ENCODE measurements at regions not wholly inside any gene's neighbourhood (a gene's known extent, or its start where the extent isn't known, plus 50 kb on each side); places are given as distances from the start of the nearest gene placed in this dataset.

- no peak for TF ChIP-seq CTCF (IDR thresholded peaks at IDR 0.05)
- DNase-seq (ENCODE audit: low spot score), result no peak
- Histone ChIP-seq H3K4me3 (no peak overlapping the region), H3K27ac (no peak overlapping the region)
These were observed 58.4 kb downstream of the HMHB1 start for GRCh38 chr5:143870362-143870761.

GRCh38 chr5:143870871-143871632 is 59.1 kb downstream of the HMHB1 start:
- no peak overlapping the region for H3K4me3 ChIP-seq
- no peak overlapping the region for H3K27ac ChIP-seq
- no peak for TF ChIP-seq CTCF (IDR thresholded peaks at IDR 0.05)
- DNase-seq (ENCODE audit: low spot score), result no peak

GRCh38 chr5:143871672-143872071 is 59.7 kb downstream of the HMHB1 start:
- Histone ChIP-seq H3K27ac (no peak overlapping the region), H3K4me3 (no peak overlapping the region)
- no peak for DNase-seq (ENCODE audit: low spot score)
- no peak for TF ChIP-seq CTCF (IDR thresholded peaks at IDR 0.05)

GRCh38 chr5:143874312-143874711 is 62.4 kb downstream of the HMHB1 start:
- no peak overlapping the region for H3K27ac ChIP-seq
- no peak for TF ChIP-seq CTCF (IDR thresholded peaks at IDR 0.05)
- DNase-seq (ENCODE audit: low spot score), result no peak

GRCh38 chr5:143877196-143877595 is 65.2 kb downstream of the HMHB1 start:
- H3K4me3 ChIP-seq, result no peak overlapping the region
- no peak for DNase-seq (ENCODE audit: low spot score)
- no peak overlapping the region for H3K27ac ChIP-seq
- no peak for TF ChIP-seq CTCF (IDR thresholded peaks at IDR 0.05)

More at GRCh38 chr5:143874312-143874711, 62.4 kb downstream of the HMHB1 start:
- no peak overlapping the region for H3K4me3 ChIP-seq

- Histone ChIP-seq H3K4me3 (no peak overlapping the region), H3K27ac (no peak overlapping the region)
- no peak for TF ChIP-seq CTCF (IDR thresholded peaks at IDR 0.05)
- DNase-seq (ENCODE audit: low spot score), result no peak
These were observed 66.5 kb downstream of the HMHB1 start for GRCh38 chr5:143878430-143878829.

GRCh38 chr5:143879646-143880045 is 67.7 kb downstream of the HMHB1 start:
- no peak overlapping the region for H3K27ac ChIP-seq
- no peak for DNase-seq (ENCODE audit: low spot score)
- H3K4me3 ChIP-seq, result no peak overlapping the region
- TF ChIP-seq CTCF (IDR thresholded peaks at IDR 0.05), result no peak
